ENCODE measurements at regions not wholly inside any gene's neighbourhood (a gene's known extent, or its start where the extent isn't known, plus 50 kb on each side); places are given as distances from the start of the nearest gene placed in this dataset.

DNA sequence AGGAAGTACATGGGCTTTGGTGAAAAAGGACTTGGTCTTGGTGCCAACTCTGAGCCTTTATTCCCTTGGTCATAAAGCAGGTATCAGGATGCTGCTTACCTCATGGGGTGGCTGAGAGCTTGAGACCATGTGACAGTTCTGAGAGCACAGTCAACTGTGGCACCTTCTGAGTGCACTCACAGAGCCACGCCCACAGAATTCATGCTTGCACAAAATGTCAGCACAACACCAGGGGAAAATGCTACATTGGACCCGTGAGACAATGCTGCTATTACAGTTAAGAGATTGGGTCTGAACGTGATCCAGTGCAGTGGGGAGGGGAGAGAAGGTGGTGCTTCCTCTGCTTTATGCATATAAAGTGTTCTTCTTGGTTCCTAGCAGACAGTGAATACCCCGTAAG is 79.5 kb upstream of the SPON1 start:
- Mint-ChIP-seq H3K27ac (no peak overlapping the region), H3K36me3 (no peaks in the 10 kb centered on the region), H3K4me3 (no peak overlapping the region), H3K4me1 (no peaks in the 10 kb centered on the region), H3K9me3 (peaks cover 0 to 2% of the 10 kb centered on the region in 2 donors), H3K27me3 (ENCODE audit: low read depth in 2 of 2) (peaks cover 0 to 4% of the 10 kb centered on the region in 2 donors)
- intact Hi-C loops (cut with micrococcal nuclease): no loop called here
- ATAC-seq (no peak), DNase-seq (no peak)
- WGBS (ENCODE audit: insufficient coverage): 82% methylated on average over 4 of the region's 4 CpGs
- TF ChIP-seq CTCF (IDR thresholded peaks at IDR 0.05): no peak
- Histone ChIP-seq H3K9me3 (ENCODE audit: control insufficient read depth, insufficient read depth, low read length) (no peaks in the 10 kb centered on the region), H3K36me3 (ENCODE audit: control insufficient read depth, insufficient read depth, low read length) (no peaks in the 10 kb centered on the region), H3K27me3 (ENCODE audit: control insufficient read depth, insufficient read depth, low read length) (no peaks in the 10 kb centered on the region), H3K4me1 (ENCODE audit: control insufficient read depth, insufficient read depth, low read length) (no peaks in the 10 kb centered on the region), H3K4me3 (ENCODE audit: low read length) (no peak overlapping the region), H3K27ac (ENCODE audit: low read length) (no peak overlapping the region)

GRCh38 chr11:13883589-13883988 is 78.9 kb upstream of the SPON1 start:
- intact Hi-C loops (cut with micrococcal nuclease): no loop called here
- peaks cover 0 to 2% of the 10 kb centered on the region in 2 donors for H3K9me3 Mint-ChIP-seq
- peaks cover 0 to 4% of the 10 kb centered on the region in 2 donors for H3K27me3 Mint-ChIP-seq (ENCODE audit: low read depth in 2 of 2)
- ATAC-seq (no peak), DNase-seq (no peak)
- Histone ChIP-seq H3K4me3 (ENCODE audit: low read length) (no peak overlapping the region), H3K4me1 (ENCODE audit: control insufficient read depth, insufficient read depth, low read length) (no peaks in the 10 kb centered on the region), H3K36me3 (ENCODE audit: control insufficient read depth, insufficient read depth, low read length) (no peaks in the 10 kb centered on the region), H3K27ac (ENCODE audit: low read length) (no peak overlapping the region), H3K27me3 (ENCODE audit: control insufficient read depth, insufficient read depth, low read length) (no peaks in the 10 kb centered on the region), H3K9me3 (ENCODE audit: control insufficient read depth, insufficient read depth, low read length) (no peaks in the 10 kb centered on the region)
- H3K27ac Mint-ChIP-seq: no peak overlapping the region
- WGBS (ENCODE audit: insufficient coverage): 96% methylated on average over 6 of the region's 6 CpGs
- TF ChIP-seq CTCF (IDR thresholded peaks at IDR 0.05): no peak
- H3K36me3 Mint-ChIP-seq: no peaks in the 10 kb centered on the region
- no peak overlapping the region for H3K4me3 Mint-ChIP-seq
- H3K4me1 Mint-ChIP-seq: no peaks in the 10 kb centered on the region

GRCh38 chr11:13884158-13884799 is 78.2 kb upstream of the SPON1 start:
- H3K4me1 ChIP-seq (ENCODE audit: control insufficient read depth, insufficient read depth, low read length): no peaks in the 10 kb centered on the region
- H3K27ac ChIP-seq (ENCODE audit: low read length): no peak overlapping the region
- ATAC-seq (no peak), DNase-seq (no peak)
- no peak overlapping the region for H3K4me3 ChIP-seq (ENCODE audit: low read length)
- H3K36me3 ChIP-seq (ENCODE audit: control insufficient read depth, insufficient read depth, low read length): no peaks in the 10 kb centered on the region
- intact Hi-C loops (cut with micrococcal nuclease): no loop called here
- Mint-ChIP-seq H3K4me1 (no peaks in the 10 kb centered on the region), H3K27me3 (ENCODE audit: low read depth in 2 of 2) (peaks cover 0 to 4% of the 10 kb centered on the region in 2 donors), H3K4me3 (no peak overlapping the region), H3K27ac (no peak overlapping the region), H3K36me3 (no peaks in the 10 kb centered on the region), H3K9me3 (peaks cover 0 to 2% of the 10 kb centered on the region in 2 donors)
- TF ChIP-seq CTCF (IDR thresholded peaks at IDR 0.05): no peak
- 89% methylated on average over 9 of the region's 9 CpGs for WGBS (ENCODE audit: insufficient coverage)
- no peaks in the 10 kb centered on the region for H3K9me3 ChIP-seq (ENCODE audit: control insufficient read depth, insufficient read depth, low read length)
- no peaks in the 10 kb centered on the region for H3K27me3 ChIP-seq (ENCODE audit: control insufficient read depth, insufficient read depth, low read length)

DNA sequence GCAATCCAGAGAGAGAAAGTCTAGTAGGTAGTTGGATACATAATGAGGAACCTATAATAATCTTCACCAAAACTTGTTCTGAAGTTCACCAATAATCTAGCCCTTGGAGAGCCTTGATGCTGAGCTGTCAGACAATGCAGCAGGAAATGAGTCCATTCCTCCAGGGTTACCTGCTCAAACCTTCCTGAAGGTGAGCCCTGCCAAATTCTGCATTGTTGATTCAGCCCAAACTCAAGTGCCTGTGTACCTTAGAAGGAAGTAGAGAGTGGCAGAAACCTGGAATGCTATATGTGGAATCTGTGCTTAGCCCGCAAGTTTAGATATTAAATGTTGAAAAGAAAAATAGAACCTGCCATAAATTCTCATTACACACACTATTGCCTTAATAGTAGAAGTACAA is 77.4 kb upstream of the SPON1 start:
- Histone ChIP-seq H3K4me1 (ENCODE audit: control insufficient read depth, insufficient read depth, low read length) (no peaks in the 10 kb centered on the region), H3K27ac (ENCODE audit: low read length) (no peak overlapping the region), H3K36me3 (ENCODE audit: control insufficient read depth, insufficient read depth, low read length) (no peaks in the 10 kb centered on the region), H3K4me3 (ENCODE audit: low read length) (no peak overlapping the region), H3K9me3 (ENCODE audit: control insufficient read depth, insufficient read depth, low read length) (no peaks in the 10 kb centered on the region), H3K27me3 (ENCODE audit: control insufficient read depth, insufficient read depth, low read length) (no peaks in the 10 kb centered on the region)
- Mint-ChIP-seq H3K4me3 (no peak overlapping the region), H3K27ac (no peak overlapping the region), H3K36me3 (no peaks in the 10 kb centered on the region), H3K9me3 (peaks cover 0 to 2% of the 10 kb centered on the region in 2 donors), H3K27me3 (ENCODE audit: low read depth in 2 of 2) (peaks cover 0 to 4% of the 10 kb centered on the region in 2 donors), H3K4me1 (no peaks in the 10 kb centered on the region)
- ATAC-seq: no peak
- no peak for DNase-seq
- WGBS (ENCODE audit: insufficient coverage): no CpG with 5 or more reads among the region's 1 CpG
- TF ChIP-seq CTCF (IDR thresholded peaks at IDR 0.05): no peak
- intact Hi-C loops (cut with micrococcal nuclease): no loop called here
